Endothelial cell of hepatic sinusoid (primary cell): ENCODE measurements at regions not wholly inside any gene's neighbourhood (a gene's known extent, or its start where the extent isn't known, plus 50 kb on each side); places are given as distances from the start of the nearest gene placed in this dataset.
"Not testable (repeated sequence)": the region's sequence is repeated elsewhere in the genome, so short reads cannot be mapped to it uniquely, and the experiment has no call there.

Source experiments
- in situ Hi-C: cut with HindIII; loops from 2 replicates; pipeline ENCODE4 v1.10.0; 2017; ENCODE audit warnings: low sequenced_read_pairs

- in situ Hi-C loops: loop anchor here (5.0 kb wide), 1 partner anchor 96 kb away; no protein-coding TSS in a partner anchor
Measured at GRCh38 chr3:148441191-148441590, 256.5 kb upstream of the AGTR1 start.

GRCh38 chr3:148450819-148451218 is 246.9 kb upstream of the AGTR1 start:
- in situ Hi-C loops: no loop called here

- in situ Hi-C loops: no loop called here
Measured at GRCh38 chr3:148451969-148452368, 245.7 kb upstream of the AGTR1 start.

GRCh38 chr3:148453781-148454191 is 243.9 kb upstream of the AGTR1 start:
- in situ Hi-C loops: no loop called here

- in situ Hi-C loops: no loop called here
Measured at GRCh38 chr3:148455098-148455497, 242.6 kb upstream of the AGTR1 start.

GRCh38 chr3:148457886-148458285 is 239.8 kb upstream of the AGTR1 start:
- in situ Hi-C loops: no loop called here

- in situ Hi-C loops: no loop called here
Measured at GRCh38 chr3:148459931-148460513, 237.7 kb upstream of the AGTR1 start.

- in situ Hi-C loops: no loop called here
Measured at GRCh38 chr3:148460686-148461085, 237.0 kb upstream of the AGTR1 start.

GRCh38 chr3:148464246-148464645 is 233.5 kb upstream of the AGTR1 start:
- in situ Hi-C loops: no loop called here

GRCh38 chr3:148466143-148466542 is 231.6 kb upstream of the AGTR1 start:
- in situ Hi-C loops: no loop called here

GRCh38 chr3:148466980-148467740 is 230.5 kb upstream of the AGTR1 start:
- in situ Hi-C loops: no loop called here

GRCh38 chr3:148477375-148477774 is 220.3 kb upstream of the AGTR1 start:
- in situ Hi-C loops: no loop called here

GRCh38 chr3:148493631-148494030 is 204.1 kb upstream of the AGTR1 start:
- in situ Hi-C loops: no loop called here

GRCh38 chr3:148494451-148494850 is 203.3 kb upstream of the AGTR1 start:
- in situ Hi-C loops: no loop called here

- in situ Hi-C loops: no loop called here
Measured at GRCh38 chr3:148500881-148501280, 196.8 kb upstream of the AGTR1 start.

GRCh38 chr3:148510116-148510515 is 187.6 kb upstream of the AGTR1 start:
- in situ Hi-C loops: no loop called here

- in situ Hi-C loops: no loop called here
Measured at GRCh38 chr3:148510561-148510960, 187.1 kb upstream of the AGTR1 start.

- in situ Hi-C loops: no loop called here
Measured at GRCh38 chr3:148512648-148513047, 185.1 kb upstream of the AGTR1 start.

- in situ Hi-C loops: no loop called here
Measured at GRCh38 chr3:148513096-148513543, 184.6 kb upstream of the AGTR1 start.

GRCh38 chr3:148518520-148518919 is 179.2 kb upstream of the AGTR1 start:
- in situ Hi-C loops: no loop called here

GRCh38 chr3:148525621-148526020 is 172.1 kb upstream of the AGTR1 start:
- in situ Hi-C loops: not testable (repeated sequence)

GRCh38 chr3:148528024-148528423 is 169.7 kb upstream of the AGTR1 start:
- in situ Hi-C loops: no loop called here
